ENCODE measurements at regions not wholly inside any gene's neighbourhood (a gene's known extent, or its start where the extent isn't known, plus 50 kb on each side); places are given as distances from the start of the nearest gene placed in this dataset.

GRCh38 chr2:183963609-183964008 is 634.7 kb upstream of the ZNF804A start:
- H4K20me1 ChIP-seq (replicated peaks; ENCODE audit: control insufficient read depth, extremely low read depth, insufficient read depth, low read length): no peaks in the 10 kb centered on the region
- H3K9me1 ChIP-seq (replicated peaks; ENCODE audit: control insufficient read depth, extremely low read depth, insufficient read depth, low read length): no peaks in the 10 kb centered on the region
- no peaks in the 10 kb centered on the region for H3K9me3 ChIP-seq (replicated peaks; ENCODE audit: control insufficient read depth, insufficient read depth, low read length)
- no TSS peak for BruUV-seq (replicated peaks)
- TF ChIP-seq JUN (IDR thresholded peaks at IDR 0.05; ENCODE audit: borderline replicate concordance, insufficient read depth, insufficient read length, low read depth) (no peak), MAX (IDR thresholded peaks at IDR 0.05; ENCODE audit: insufficient read depth, insufficient read length) (no peak), POLR2A (IDR thresholded peaks at IDR 0.05; ENCODE audit: low read depth, low read length) (no peak), FOS (IDR thresholded peaks at IDR 0.05; ENCODE audit: borderline replicate concordance, insufficient read depth, low read length) (no peak), EZH2 (IDR thresholded peaks at IDR 0.05; ENCODE audit: borderline replicate concordance, low read depth, low read length, severe bottlenecking) (no peak), MYC (IDR thresholded peaks at IDR 0.05; ENCODE audit: low read depth, low read length) (no peak), GATA2 (IDR thresholded peaks at IDR 0.05; ENCODE audit: insufficient read depth, insufficient read length, low read depth, low read length) (no peak)
- H3K4me2 ChIP-seq (ENCODE audit: insufficient read depth, low read length): no peak overlapping the region
- H3K4me1 ChIP-seq (ENCODE audit: control insufficient read depth, extremely low read depth, insufficient read depth, low read length): no peaks in the 10 kb centered on the region
- POLR2A ChIA-PET: no interaction called here
- no peak overlapping the region for H3K27ac ChIP-seq (ENCODE audit: insufficient read depth, low read depth, low read length)
- DNase-seq (ENCODE audit: low read depth, low spot score): no peak
- H2AFZ ChIP-seq (ENCODE audit: low read depth, low read length): no peak overlapping the region
- FAIRE-seq: no peak
- CTCF ChIA-PET: no interaction called here
- no peak overlapping the region for H3K9ac ChIP-seq (replicated peaks; ENCODE audit: extremely low read depth, insufficient read depth, low read length)
- no peak overlapping the region for H3K4me3 ChIP-seq (replicated peaks in 1 of 3; ENCODE audit: insufficient read depth in 1 of 3, low read depth in 1 of 3, low read length in 3 of 3)
- H3K27me3 ChIP-seq (ENCODE audit: control insufficient read depth in 2 of 2, insufficient read depth in 2 of 2, low read length in 2 of 2): no peaks in the 10 kb centered on the region
- H3K36me3 ChIP-seq (ENCODE audit: control insufficient read depth in 2 of 2, extremely low read depth in 1 of 2, insufficient read depth in 2 of 2, low read length in 2 of 2): no peaks in the 10 kb centered on the region
- intact Hi-C loops (cut with micrococcal nuclease) (no loop called here), dilution Hi-C loops (cut with MboI; ENCODE audit: extremely low pct_ligation_motif_present, low sequenced_read_pairs) (no loop called here)
- H3K79me2 ChIP-seq (ENCODE audit: control insufficient read depth, insufficient read depth, low read length): no peaks in the 10 kb centered on the region

- ChIA-PET CTCF (no interaction called here), POLR2A (no interaction called here)
- intact Hi-C loops (cut with micrococcal nuclease) (no loop called here), dilution Hi-C loops (cut with MboI; ENCODE audit: extremely low pct_ligation_motif_present, low sequenced_read_pairs) (no loop called here)
- H3K36me3 ChIP-seq (ENCODE audit: control insufficient read depth in 2 of 2, extremely low read depth in 1 of 2, insufficient read depth in 2 of 2, low read length in 2 of 2): no peaks in the 10 kb centered on the region
- no peaks in the 10 kb centered on the region for H3K79me2 ChIP-seq (ENCODE audit: control insufficient read depth, insufficient read depth, low read length)
- no peak overlapping the region for H3K4me2 ChIP-seq (ENCODE audit: insufficient read depth, low read length)
- no TSS peak for BruUV-seq (replicated peaks)
- no peaks in the 10 kb centered on the region for H3K4me1 ChIP-seq (ENCODE audit: control insufficient read depth, extremely low read depth, insufficient read depth, low read length)
- H3K27ac ChIP-seq (ENCODE audit: insufficient read depth, low read depth, low read length): no peak overlapping the region
- no peak for FAIRE-seq
- no peaks in the 10 kb centered on the region for H3K27me3 ChIP-seq (ENCODE audit: control insufficient read depth in 2 of 2, insufficient read depth in 2 of 2, low read length in 2 of 2)
- DNase-seq (ENCODE audit: low read depth, low spot score): no peak
- no peak overlapping the region for H3K4me3 ChIP-seq (replicated peaks in 1 of 3; ENCODE audit: insufficient read depth in 1 of 3, low read depth in 1 of 3, low read length in 3 of 3)
- no peaks in the 10 kb centered on the region for H3K9me1 ChIP-seq (replicated peaks; ENCODE audit: control insufficient read depth, extremely low read depth, insufficient read depth, low read length)
- no peaks in the 10 kb centered on the region for H4K20me1 ChIP-seq (replicated peaks; ENCODE audit: control insufficient read depth, extremely low read depth, insufficient read depth, low read length)
- TF ChIP-seq GATA2 (IDR thresholded peaks at IDR 0.05; ENCODE audit: insufficient read depth, insufficient read length, low read depth, low read length) (no peak), POLR2A (IDR thresholded peaks at IDR 0.05; ENCODE audit: low read depth, low read length) (no peak), CTCF (IDR thresholded peaks at IDR 0.05; ENCODE audit: extremely low read depth in 1 of 2, insufficient read depth in 1 of 2, low read depth in 1 of 2, low read length in 2 of 2) (no peak), MYC (IDR thresholded peaks at IDR 0.05; ENCODE audit: low read depth, low read length) (no peak)
- no peaks in the 10 kb centered on the region for H3K9me3 ChIP-seq (replicated peaks; ENCODE audit: control insufficient read depth, insufficient read depth, low read length)
- H2AFZ ChIP-seq (ENCODE audit: low read depth, low read length): no peak overlapping the region
- no peak overlapping the region for H3K9ac ChIP-seq (replicated peaks; ENCODE audit: extremely low read depth, insufficient read depth, low read length)
These were observed 633.8 kb upstream of the ZNF804A start for GRCh38 chr2:183964565-183964964.

All from endothelial cell of umbilical vein (primary cell).